Activated T-cell treated with anti-CD3 and anti-CD28 coated beads, Interleukin-2, amount 50 U/mL, for 72 hours (primary cell): ENCODE measurements at regions not wholly inside any gene's neighbourhood (a gene's known extent, or its start where the extent isn't known, plus 50 kb on each side); places are given as distances from the start of the nearest gene placed in this dataset.
"Not testable (repeated sequence)": the region's sequence is repeated elsewhere in the genome, so short reads cannot be mapped to it uniquely, and the experiment has no call there.

Experiments
- ATAC-seq, 2 donors: fragments of 150-1000 bp; cut with Tn5 transposase; replicated peaks in 1 of 2; 2 replicates each; pipeline ENCODE4 v1.10.0; 2021; ENCODE audit warnings: moderate library complexity in 2 of 2, mild to moderate bottlenecking in 1 of 2
- DNase-seq, 2 donors: peaks; one replicate each; pipeline ENCODE4 v3.0.0; 2021 to 2022; ENCODE audit warnings: mixed read lengths in 1 of 2
- H3K27ac Mint-ChIP-seq: one replicate; pipeline ENCODE4 v1.8.0; 2022; ENCODE audit warnings: mild to moderate bottlenecking, moderate library complexity, mixed read lengths
- H3K27me3 Mint-ChIP-seq: one replicate; pipeline ENCODE4 v1.8.0; 2022; ENCODE audit warnings: low read depth, mixed read lengths
- H3K36me3 Mint-ChIP-seq, 2 donors: one replicate each; pipeline ENCODE4 v1.8.0; 2022; ENCODE audit warnings: mixed read lengths in 2 of 2, mild to moderate bottlenecking in 1 of 2; ENCODE audit not compliant: insufficient read depth in 2 of 2
- H3K4me1 Mint-ChIP-seq: one replicate; pipeline ENCODE4 v1.8.0; 2022; ENCODE audit warnings: low read depth, mixed read lengths
- H3K4me3 Mint-ChIP-seq, 2 donors: one replicate each; pipeline ENCODE4 v1.8.0; 2022; ENCODE audit warnings: mild to moderate bottlenecking in 2 of 2, mixed read lengths in 2 of 2, moderate library complexity in 2 of 2
- H3K9me3 Mint-ChIP-seq, 2 donors: one replicate each; pipeline ENCODE4 v1.8.0; 2022; ENCODE audit warnings: mixed read lengths in 2 of 2

DNA sequence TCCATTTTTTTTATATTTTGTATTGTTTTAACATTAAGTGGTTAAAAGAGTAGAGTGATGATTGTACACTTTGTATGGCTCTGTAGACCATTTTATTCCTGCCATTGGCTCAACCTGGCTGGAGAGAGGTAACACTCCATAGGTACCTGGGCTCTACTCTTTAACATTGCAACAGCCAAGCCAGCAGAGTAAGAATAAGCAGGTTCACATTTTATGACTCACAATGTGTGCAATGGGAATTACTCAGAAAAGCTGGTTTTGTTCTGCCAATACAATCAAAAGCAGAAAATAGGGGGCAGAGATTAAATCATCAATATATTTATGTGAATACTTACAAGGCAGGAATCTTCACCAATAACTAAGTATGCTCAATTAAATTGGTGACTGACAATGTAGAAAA is 1324.0 kb downstream of the AMY1C start:
- Mint-ChIP-seq H3K27ac (no peak overlapping the region), H3K4me1 (no peaks in the 10 kb centered on the region), H3K27me3 (no peaks in the 10 kb centered on the region), H3K9me3 (peaks cover 4 to 10% of the 10 kb centered on the region in 2 donors), H3K36me3 (peaks cover 0 to 5% of the 10 kb centered on the region in 2 donors), H3K4me3 (no peak overlapping the region)
- no peak for ATAC-seq
- no peak for DNase-seq

DNA sequence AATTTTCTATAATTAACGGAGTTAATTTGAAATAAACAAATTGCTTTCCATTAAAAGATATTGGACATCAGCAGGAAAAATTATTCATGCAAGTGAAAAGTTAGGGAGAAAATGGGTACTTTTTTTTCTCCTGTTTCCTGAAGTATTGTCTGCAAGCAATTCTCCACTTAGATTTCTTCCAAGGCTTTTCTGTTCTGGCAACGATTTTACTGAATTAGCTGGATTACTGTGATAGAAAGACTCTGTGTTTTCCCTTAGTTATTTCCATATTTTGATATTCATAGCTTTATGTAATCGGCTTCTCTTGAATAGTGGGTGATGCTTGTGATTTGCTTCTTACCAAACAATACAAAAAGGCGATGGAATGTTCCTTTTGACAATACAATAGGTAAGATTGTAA is 1333.9 kb downstream of the AMY1C start:
- no peak overlapping the region for H3K27ac Mint-ChIP-seq
- DNase-seq, result no peak
- no peak for ATAC-seq
- H3K9me3 Mint-ChIP-seq, result peaks cover 0 to 3% of the 10 kb centered on the region in 2 donors
- H3K4me3 Mint-ChIP-seq, result no peak overlapping the region
- no peaks in the 10 kb centered on the region for H3K36me3 Mint-ChIP-seq
- H3K4me1 Mint-ChIP-seq, result no peaks in the 10 kb centered on the region
- no peaks in the 10 kb centered on the region for H3K27me3 Mint-ChIP-seq

DNA sequence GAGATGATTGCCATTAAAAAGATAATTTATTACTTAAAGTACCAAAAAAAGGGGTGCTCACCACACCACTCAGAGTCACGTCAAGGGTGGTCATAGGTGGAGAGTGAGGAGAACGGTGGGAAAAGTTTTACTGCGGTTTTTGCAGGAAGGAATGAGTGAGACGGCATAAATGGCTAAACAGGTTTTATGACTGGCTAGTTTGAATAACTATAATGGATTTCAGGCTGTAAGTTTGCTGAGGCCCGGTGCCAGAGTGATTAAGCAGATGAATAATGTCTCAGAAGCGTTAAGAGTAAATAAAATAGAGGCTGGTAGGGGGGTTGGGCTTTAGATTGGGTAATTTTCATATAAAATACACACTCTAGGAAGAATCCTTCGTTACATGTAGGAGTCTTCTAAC is 1337.8 kb downstream of the AMY1C start:
- no peak overlapping the region for H3K27ac Mint-ChIP-seq

DNA sequence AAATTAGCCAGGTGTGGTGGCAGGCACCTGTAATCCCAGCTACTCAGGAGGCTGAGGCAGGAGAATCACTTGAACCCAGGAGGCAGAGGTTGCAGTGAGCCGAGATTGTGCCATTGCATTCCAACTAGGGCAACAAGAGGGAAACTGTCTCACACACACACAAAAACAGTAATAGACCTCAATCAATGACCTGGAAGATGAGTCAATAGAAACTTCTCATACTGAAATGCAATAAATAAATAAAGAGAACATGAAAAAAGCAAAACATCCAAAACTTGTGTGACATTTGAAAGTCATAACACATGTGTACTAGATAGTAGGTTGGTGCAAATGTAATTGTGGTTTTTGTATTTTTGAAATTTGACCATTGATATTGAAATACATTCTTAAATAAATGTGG is 1338.5 kb downstream of the AMY1C start:
- DNase-seq (no peak), ATAC-seq (no peak)
- H3K27me3 Mint-ChIP-seq, result no peaks in the 10 kb centered on the region
- H3K4me3 Mint-ChIP-seq, result no peak overlapping the region
- no peak overlapping the region for H3K27ac Mint-ChIP-seq
- H3K4me1 Mint-ChIP-seq, result no peaks in the 10 kb centered on the region
- peaks cover 1 to 3% of the 10 kb centered on the region in 2 donors for H3K36me3 Mint-ChIP-seq
- peaks cover 7 to 11% of the 10 kb centered on the region in 2 donors for H3K9me3 Mint-ChIP-seq

More for the DNA sequence above, 1337.8 kb downstream of the AMY1C start:
- Mint-ChIP-seq H3K9me3 (peaks cover 5 to 8% of the 10 kb centered on the region in 2 donors), H3K27me3 (no peaks in the 10 kb centered on the region), H3K4me3 (no peak overlapping the region), H3K36me3 (peaks cover 1 to 3% of the 10 kb centered on the region in 2 donors), H3K4me1 (no peaks in the 10 kb centered on the region)
- ATAC-seq, result no peak
- DNase-seq, result no peak

DNA sequence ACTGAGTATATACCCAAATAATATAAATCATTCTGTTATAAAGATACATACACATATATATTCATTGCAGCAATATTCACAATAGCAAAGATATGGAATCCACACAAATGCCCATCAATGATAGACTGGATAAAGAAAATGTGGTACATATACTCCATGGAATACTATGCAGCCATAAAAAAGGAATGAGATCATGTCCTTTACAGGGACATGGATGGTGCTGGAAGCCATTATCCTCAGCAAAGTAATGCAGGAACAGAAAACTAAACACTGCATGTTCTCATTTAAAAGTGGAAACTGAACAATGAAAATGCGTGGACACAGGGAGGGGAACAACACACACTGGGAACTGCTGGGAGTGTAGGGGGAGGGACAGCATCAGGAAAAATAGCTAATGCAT is 1344.2 kb downstream of the AMY1C start:
- H3K9me3 Mint-ChIP-seq, result peaks cover 10 to 13% of the 10 kb centered on the region in 2 donors
- not testable (repeated sequence) for ATAC-seq, H3K27me3 Mint-ChIP-seq, H3K4me1 Mint-ChIP-seq, H3K4me3 Mint-ChIP-seq, DNase-seq, H3K27ac Mint-ChIP-seq, H3K36me3 Mint-ChIP-seq

DNA sequence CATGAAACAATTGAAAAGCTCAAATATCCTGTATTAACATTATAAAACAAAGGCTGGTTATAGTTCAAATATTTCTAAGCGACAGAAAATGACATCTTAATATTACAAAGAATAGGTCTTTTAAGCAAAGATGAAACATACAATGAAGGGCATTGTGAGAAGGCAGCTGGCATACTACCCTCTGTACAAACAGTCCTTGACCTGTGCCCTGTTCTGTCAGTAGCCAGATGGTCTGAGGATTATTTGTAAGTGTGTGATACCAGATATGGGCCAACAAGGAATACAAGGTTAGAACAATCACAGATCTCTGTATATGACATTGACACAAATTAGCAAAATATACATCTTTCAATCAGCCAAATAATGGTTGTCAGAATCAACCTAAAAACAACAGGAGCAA is 1350.4 kb downstream of the AMY1C start:
- Mint-ChIP-seq H3K4me1 (no peaks in the 10 kb centered on the region), H3K27ac (no peak overlapping the region), H3K27me3 (no peaks in the 10 kb centered on the region), H3K9me3 (peaks cover 0 to 2% of the 10 kb centered on the region in 2 donors), H3K36me3 (no peaks in the 10 kb centered on the region), H3K4me3 (no peak overlapping the region)
- DNase-seq, result no peak
- no peak for ATAC-seq

DNA sequence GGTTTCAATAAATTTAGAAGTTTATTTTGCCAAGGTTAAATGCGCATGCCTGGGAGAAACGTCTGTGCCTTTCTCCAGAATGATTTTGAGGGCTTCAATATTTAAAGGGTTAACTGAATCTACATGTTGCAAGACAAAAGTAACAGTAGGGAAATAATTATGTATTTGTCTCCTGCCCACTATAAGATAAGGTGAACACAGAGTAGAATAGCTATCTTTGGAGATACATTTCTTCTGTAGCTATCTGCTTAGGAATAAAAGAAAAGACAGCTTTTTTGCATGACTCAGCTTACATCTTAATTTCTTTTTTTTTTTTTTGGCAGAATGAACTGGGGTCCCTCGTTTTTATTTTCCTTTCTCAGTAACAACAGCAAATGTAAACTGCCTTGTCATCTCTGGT is 1351.6 kb downstream of the AMY1C start:
- Mint-ChIP-seq H3K27ac (no peak overlapping the region), H3K4me3 (no peak overlapping the region), H3K4me1 (no peaks in the 10 kb centered on the region), H3K36me3 (no peaks in the 10 kb centered on the region), H3K27me3 (no peaks in the 10 kb centered on the region), H3K9me3 (peaks cover 0 to 3% of the 10 kb centered on the region in 2 donors)
- no peak for DNase-seq
- no peak for ATAC-seq

DNA sequence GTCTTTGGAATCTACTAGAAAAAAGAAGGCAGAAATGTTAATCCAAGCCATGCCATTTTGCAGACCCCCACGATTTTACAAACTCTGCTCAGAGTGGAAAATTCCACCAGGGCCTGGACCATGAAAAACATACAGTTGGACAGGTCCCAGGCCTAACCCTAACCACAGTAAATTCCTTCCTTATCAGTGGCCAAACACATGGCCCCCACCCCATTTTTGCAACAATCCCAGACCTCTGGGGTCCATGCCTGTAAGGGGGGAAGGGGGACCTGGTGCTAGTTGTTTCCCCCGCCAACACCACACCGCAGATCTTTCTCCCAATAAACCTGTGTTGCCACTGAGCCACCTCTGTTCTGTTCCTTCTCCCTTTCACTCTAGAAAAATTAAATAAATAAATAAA is 1352.7 kb downstream of the AMY1C start:
- Mint-ChIP-seq H3K27ac (no peak overlapping the region), H3K4me3 (no peak overlapping the region), H3K4me1 (no peaks in the 10 kb centered on the region), H3K27me3 (no peaks in the 10 kb centered on the region), H3K9me3 (peaks cover 3 to 4% of the 10 kb centered on the region in 2 donors), H3K36me3 (no peaks in the 10 kb centered on the region)
- DNase-seq (no peak), ATAC-seq (no peak)

DNA sequence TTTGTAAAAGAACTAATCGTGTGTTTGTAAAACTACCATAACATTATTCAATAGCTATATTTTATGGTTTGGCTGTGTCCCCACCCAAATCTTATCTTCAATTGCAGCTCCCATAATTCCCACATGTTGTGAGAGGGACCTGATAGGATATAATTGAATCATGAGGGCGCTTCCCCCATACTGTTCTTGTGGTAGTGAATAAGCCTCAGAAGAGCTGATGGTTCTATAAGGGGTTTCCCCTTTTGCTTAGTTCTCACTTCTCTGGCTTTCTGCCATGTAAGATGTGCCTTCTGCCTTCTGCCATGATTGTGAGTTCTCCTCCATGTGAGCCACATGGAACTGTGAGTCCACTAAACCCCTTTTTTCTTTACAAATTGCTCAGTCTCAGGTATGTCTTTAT is 1372.3 kb downstream of the AMY1C start:
- no peak for ATAC-seq
- no peak for DNase-seq
- Mint-ChIP-seq H3K4me1 (no peaks in the 10 kb centered on the region), H3K36me3 (no peaks in the 10 kb centered on the region), H3K4me3 (no peak overlapping the region), H3K27me3 (no peaks in the 10 kb centered on the region), H3K9me3 (peaks cover 0 to 5% of the 10 kb centered on the region in 2 donors), H3K27ac (no peak overlapping the region)

DNA sequence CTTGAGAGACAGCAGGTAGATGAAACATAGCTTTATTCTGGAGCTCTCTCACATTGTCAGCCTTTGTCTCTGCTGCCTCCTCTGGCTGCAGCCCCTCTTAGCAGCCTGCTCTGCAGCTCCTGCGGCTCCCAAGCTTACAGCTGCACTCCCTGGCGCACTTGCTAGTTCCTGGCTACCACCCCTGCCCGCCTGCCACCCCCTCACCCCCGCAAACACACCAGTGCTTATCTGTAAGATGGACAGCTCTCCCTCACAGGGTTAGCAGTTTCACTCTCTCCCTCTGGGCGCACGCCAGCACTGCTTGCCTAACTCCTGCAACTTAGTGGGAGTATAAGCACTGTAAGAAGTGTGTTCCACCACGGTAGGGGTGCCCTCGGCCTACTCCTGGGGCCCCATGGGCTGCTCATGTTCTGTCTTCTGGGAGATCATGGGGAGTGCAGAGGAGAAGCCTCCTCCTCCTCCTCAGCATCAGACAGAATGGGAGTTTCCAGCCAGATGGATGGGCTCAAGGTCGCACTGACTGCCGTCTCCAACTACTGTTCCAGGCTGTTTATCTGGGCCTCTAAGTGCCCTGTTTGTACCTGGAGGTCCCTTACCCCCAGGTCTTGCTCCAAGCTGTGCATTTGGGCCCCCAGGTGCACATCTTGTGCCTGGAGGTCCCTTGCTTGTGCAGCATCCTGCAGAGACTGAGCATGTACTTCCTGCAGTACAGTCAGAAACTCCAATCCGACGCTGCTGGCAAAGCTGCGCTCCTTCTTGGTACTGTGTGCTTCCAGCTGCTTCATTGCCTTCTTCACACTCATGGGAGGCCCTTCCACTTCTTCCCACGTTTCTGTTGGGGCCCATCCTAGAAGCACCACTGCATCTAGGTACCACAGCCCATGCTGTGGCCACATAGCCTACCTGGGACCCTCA is 1388.1 kb downstream of the AMY1C start:
- Mint-ChIP-seq H3K4me1 (no peaks in the 10 kb centered on the region), H3K27ac (no peak overlapping the region), H3K36me3 (peaks cover 0 to 4% of the 10 kb centered on the region in 2 donors), H3K9me3 (peaks cover 7 to 9% of the 10 kb centered on the region in 2 donors), H3K4me3 (no peak overlapping the region), H3K27me3 (no peaks in the 10 kb centered on the region)
- no peak for ATAC-seq
- no peak for DNase-seq

DNA sequence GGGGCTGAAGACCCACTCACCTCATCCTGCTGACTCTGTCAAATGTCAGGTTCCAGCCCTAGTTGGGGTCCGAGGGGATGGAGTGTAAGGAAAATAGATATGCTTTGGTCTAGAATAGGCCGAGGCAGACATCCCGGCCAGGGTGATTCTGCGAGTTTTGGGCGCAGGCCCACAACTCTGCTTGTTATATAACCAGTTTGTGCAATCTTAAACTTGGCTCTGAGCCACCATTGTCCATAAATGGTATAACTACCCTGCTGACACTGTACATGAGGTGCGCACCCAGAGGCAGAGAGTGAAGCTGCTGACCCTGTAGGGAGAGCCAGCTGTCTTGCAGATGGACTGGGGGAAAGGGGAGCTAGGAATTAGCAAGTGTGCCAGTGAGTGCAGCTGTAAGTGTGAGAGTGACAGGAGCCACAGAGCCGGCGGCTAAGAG is 1388.8 kb downstream of the AMY1C start:
- peaks cover 7 to 9% of the 10 kb centered on the region in 2 donors for H3K9me3 Mint-ChIP-seq
- no peaks in the 10 kb centered on the region for H3K4me1 Mint-ChIP-seq
- H3K4me3 Mint-ChIP-seq, result no peak overlapping the region
- DNase-seq (no peak), ATAC-seq (no peak)
- H3K36me3 Mint-ChIP-seq, result peaks cover 0 to 4% of the 10 kb centered on the region in 2 donors
- H3K27me3 Mint-ChIP-seq, result no peaks in the 10 kb centered on the region
- H3K27ac Mint-ChIP-seq, result no peak overlapping the region

DNA sequence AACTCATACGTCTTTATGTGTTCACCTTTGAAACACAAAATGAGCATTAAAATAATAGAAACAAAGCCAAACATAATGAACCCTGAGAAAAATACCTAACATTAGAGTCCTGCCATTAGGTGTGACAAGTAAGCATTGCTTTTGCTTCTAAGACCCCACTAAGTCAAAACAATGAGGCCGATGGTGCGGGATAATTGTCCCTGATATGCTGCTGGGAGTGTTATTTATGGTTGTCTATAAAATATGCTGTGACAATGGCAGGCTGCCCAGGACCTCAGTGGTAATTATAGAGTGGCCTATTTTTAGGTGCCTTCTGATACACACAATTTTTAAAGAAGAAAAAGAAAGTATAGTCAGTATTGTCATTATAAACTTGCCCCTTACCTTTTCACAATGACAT is 1423.1 kb downstream of the AMY1C start:
- ATAC-seq (no peak), DNase-seq (no peak)
- Mint-ChIP-seq H3K4me1 (no peaks in the 10 kb centered on the region), H3K4me3 (no peak overlapping the region), H3K9me3 (peaks cover 7 to 10% of the 10 kb centered on the region in 2 donors), H3K27ac (no peak overlapping the region), H3K27me3 (no peaks in the 10 kb centered on the region), H3K36me3 (peaks cover 0 to 1% of the 10 kb centered on the region in 2 donors)

DNA sequence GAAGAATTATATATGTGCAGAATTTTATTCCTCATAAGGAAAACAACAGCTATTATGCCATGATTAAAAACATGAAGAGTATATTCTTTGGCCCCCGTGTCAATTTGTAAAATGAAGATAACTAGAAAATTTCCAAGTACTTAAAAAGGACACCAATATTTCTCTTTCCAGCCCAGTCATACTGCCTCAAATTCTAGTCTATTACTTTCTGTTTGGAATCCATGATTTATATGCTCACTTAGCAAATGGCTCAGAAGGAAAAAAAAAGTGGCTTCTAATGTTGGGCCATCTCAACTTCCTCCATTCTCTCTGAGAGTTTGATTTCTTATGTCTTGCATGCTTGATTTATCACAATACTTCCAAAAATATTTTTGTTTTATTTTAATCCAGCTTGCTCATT is 1431.1 kb downstream of the AMY1C start:
- no peaks in the 10 kb centered on the region for H3K27me3 Mint-ChIP-seq
- DNase-seq, result no peak
- no peaks in the 10 kb centered on the region for H3K4me1 Mint-ChIP-seq
- H3K36me3 Mint-ChIP-seq, result no peaks in the 10 kb centered on the region
- no peak overlapping the region for H3K4me3 Mint-ChIP-seq
- peaks cover 1 to 6% of the 10 kb centered on the region in 2 donors for H3K9me3 Mint-ChIP-seq
- no peak for ATAC-seq
- no peak overlapping the region for H3K27ac Mint-ChIP-seq
